ENCODE measurements at regions not wholly inside any gene's neighbourhood (a gene's known extent, or its start where the extent isn't known, plus 50 kb on each side); places are given as distances from the start of the nearest gene placed in this dataset.

GRCh38 chr14:43169722-43170121 is 1337.4 kb downstream of the FSCB start:
- no peaks in the 10 kb centered on the region for H3K4me1 ChIP-seq
- no peaks in the 10 kb centered on the region for H3K27me3 ChIP-seq
- H3K27ac ChIP-seq = no peak overlapping the region
- H3K9me3 ChIP-seq = no peaks in the 10 kb centered on the region
- no peaks in the 10 kb centered on the region for H3K36me3 ChIP-seq
- no peak for TF ChIP-seq CTCF (IDR thresholded peaks at IDR 0.05)
- no peak for TF ChIP-seq POLR2AphosphoS5 (IDR thresholded peaks at IDR 0.05; ENCODE audit: insufficient read depth in 1 of 2, low read depth in 1 of 2)
- TF ChIP-seq POLR2A (IDR thresholded peaks at IDR 0.05) = no peak
- DNase-seq (ENCODE audit: extremely low spot score in 2 of 2) = no peak
- H3K4me3 ChIP-seq = no peak overlapping the region
- intact Hi-C loops (cut with DNase I) = no loop called here

GRCh38 chr14:43168371-43168925 is 1338.6 kb downstream of the FSCB start:
- TF ChIP-seq POLR2AphosphoS5 (IDR thresholded peaks at IDR 0.05; ENCODE audit: insufficient read depth in 1 of 2, low read depth in 1 of 2) = no peak
- TF ChIP-seq POLR2A (IDR thresholded peaks at IDR 0.05) = no peak
- no peak for TF ChIP-seq CTCF (IDR thresholded peaks at IDR 0.05)
- H3K27ac ChIP-seq = no peak overlapping the region
- H3K4me3 ChIP-seq = no peak overlapping the region
- intact Hi-C loops (cut with DNase I) = no loop called here
- no peaks in the 10 kb centered on the region for H3K27me3 ChIP-seq
- no peak for DNase-seq (ENCODE audit: extremely low spot score in 2 of 2)
- H3K36me3 ChIP-seq = no peaks in the 10 kb centered on the region
- no peaks in the 10 kb centered on the region for H3K4me1 ChIP-seq
- H3K9me3 ChIP-seq = no peaks in the 10 kb centered on the region

GRCh38 chr14:43166163-43166562 is 1340.9 kb downstream of the FSCB start:
- no peak overlapping the region for H3K27ac ChIP-seq
- no peaks in the 10 kb centered on the region for H3K9me3 ChIP-seq
- no peak overlapping the region for H3K4me3 ChIP-seq
- intact Hi-C loops (cut with DNase I) = no loop called here
- DNase-seq (ENCODE audit: extremely low spot score in 2 of 2) = no peak
- TF ChIP-seq POLR2AphosphoS5 (IDR thresholded peaks at IDR 0.05; ENCODE audit: insufficient read depth in 1 of 2, low read depth in 1 of 2) (no peak), POLR2A (IDR thresholded peaks at IDR 0.05) (no peak), CTCF (IDR thresholded peaks at IDR 0.05) (no peak)
- H3K4me1 ChIP-seq = no peaks in the 10 kb centered on the region
- no peaks in the 10 kb centered on the region for H3K27me3 ChIP-seq
- no peaks in the 10 kb centered on the region for H3K36me3 ChIP-seq

GRCh38 chr14:43165651-43166050 is 1341.4 kb downstream of the FSCB start:
- no peaks in the 10 kb centered on the region for H3K36me3 ChIP-seq
- H3K4me3 ChIP-seq = no peak overlapping the region
- no peaks in the 10 kb centered on the region for H3K27me3 ChIP-seq
- DNase-seq (ENCODE audit: extremely low spot score in 2 of 2) = no peak
- TF ChIP-seq POLR2A (IDR thresholded peaks at IDR 0.05) = no peak
- TF ChIP-seq POLR2AphosphoS5 (IDR thresholded peaks at IDR 0.05; ENCODE audit: insufficient read depth in 1 of 2, low read depth in 1 of 2) = no peak
- no peak for TF ChIP-seq CTCF (IDR thresholded peaks at IDR 0.05)
- H3K27ac ChIP-seq = no peak overlapping the region
- no peaks in the 10 kb centered on the region for H3K4me1 ChIP-seq
- intact Hi-C loops (cut with DNase I) = no loop called here
- no peaks in the 10 kb centered on the region for H3K9me3 ChIP-seq

GRCh38 chr14:43161477-43161876 is 1345.6 kb downstream of the FSCB start:
- no peak overlapping the region for H3K4me3 ChIP-seq
- intact Hi-C loops (cut with DNase I) = no loop called here
- TF ChIP-seq POLR2A (IDR thresholded peaks at IDR 0.05) = no peak
- TF ChIP-seq CTCF (IDR thresholded peaks at IDR 0.05) = no peak
- no peak for TF ChIP-seq POLR2AphosphoS5 (IDR thresholded peaks at IDR 0.05; ENCODE audit: insufficient read depth in 1 of 2, low read depth in 1 of 2)
- H3K36me3 ChIP-seq = no peaks in the 10 kb centered on the region
- DNase-seq (ENCODE audit: extremely low spot score in 2 of 2) = no peak
- H3K4me1 ChIP-seq = no peaks in the 10 kb centered on the region
- no peaks in the 10 kb centered on the region for H3K27me3 ChIP-seq
- H3K9me3 ChIP-seq = no peaks in the 10 kb centered on the region
- H3K27ac ChIP-seq = no peak overlapping the region
